Left lung (tissue), 4 donors: ENCODE measurements at regions not wholly inside any gene's neighbourhood (a gene's known extent, or its start where the extent isn't known, plus 50 kb on each side); places are given as distances from the start of the nearest gene placed in this dataset.

Source experiments
- ATAC-seq: fragments of 200-7000 bp; cut with Tn5 transposase; one replicate; pipeline ENCODE4 v1.9.1; 2020; ENCODE audit warnings: moderate library complexity
- DNase-seq, 4 donors: peaks; one replicate each; pipeline ENCODE4 v3.0.0-alpha.2; 2013 to 2020
- H3K27ac ChIP-seq, 2 donors: fragments of 200-600 bp; sonication (generic) in 1 of 2; one replicate each; pipeline versions ENCODE4 v1.5.0 to v1.8.0; 2020 to 2021
- H3K27me3 ChIP-seq, 2 donors: fragments of 200-600 bp; sonication (generic) in 1 of 2; one replicate each; pipeline versions ENCODE4 v1.5.0 to v1.8.0; 2020 to 2021
- H3K36me3 ChIP-seq, 2 donors: fragments of 200-600 bp; sonication (generic) in 1 of 2; one replicate each; pipeline versions ENCODE4 v1.5.0 to v1.8.0; 2020 to 2021
- H3K4me1 ChIP-seq, 2 donors: fragments of 200-600 bp; one replicate each; pipeline ENCODE4 v1.8.0; 2021
- H3K4me3 ChIP-seq, 2 donors: fragments of 200-600 bp; sonication (generic) in 1 of 2; one replicate each; pipeline versions ENCODE4 v1.5.0 to v1.8.0; 2020 to 2021; ENCODE audit warnings: mild to moderate bottlenecking in 1 of 2
- H3K9me3 ChIP-seq, 2 donors: fragments of 200-600 bp; sonication (generic) in 1 of 2; one replicate each; pipeline versions ENCODE4 v1.5.0 to v1.8.0; 2020 to 2021
- intact Hi-C, 2 donors: fragments of 100-400 bp; cut with DNase I; formaldehyde crosslinking; loops; one replicate each; pipeline versions ENCODE4 v1.11.2 to v1.14.2; 2022
- TF ChIP-seq, protein P1 (sequence below), 2 donors: fragments of 200-600 bp; sonication (generic) in 1 of 2; IDR thresholded peaks; one replicate each; pipeline versions ENCODE4 v1.5.0 to v1.8.0; 2021; ENCODE audit warnings: antibody characterized with exemption in 2 of 2
- donor health status: DM: no; HTN: yes; CAD: no.
- donor health status: DM: no; HTN: no; CAD: no.

DNA sequence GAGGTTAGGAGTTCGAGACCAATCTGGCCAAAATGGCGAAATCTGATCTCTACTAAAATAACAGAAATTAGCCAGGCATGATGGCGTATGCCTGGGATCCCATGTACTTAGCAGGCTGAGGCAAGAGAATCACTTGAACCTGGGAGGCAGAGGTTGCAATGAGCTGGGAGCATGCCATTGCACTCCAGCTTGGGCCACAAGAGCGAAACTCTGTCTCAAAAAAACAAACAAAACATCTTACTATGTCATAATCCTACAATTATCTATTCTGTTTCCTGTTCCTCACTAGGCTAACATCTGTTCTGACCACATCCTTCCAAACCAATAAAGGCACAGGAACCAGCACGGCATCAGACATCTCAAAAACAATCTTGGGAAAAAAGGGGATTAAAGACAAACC, 361.8 kb upstream of the UBE2E3 start:
- TF ChIP-seq, protein P1, sequence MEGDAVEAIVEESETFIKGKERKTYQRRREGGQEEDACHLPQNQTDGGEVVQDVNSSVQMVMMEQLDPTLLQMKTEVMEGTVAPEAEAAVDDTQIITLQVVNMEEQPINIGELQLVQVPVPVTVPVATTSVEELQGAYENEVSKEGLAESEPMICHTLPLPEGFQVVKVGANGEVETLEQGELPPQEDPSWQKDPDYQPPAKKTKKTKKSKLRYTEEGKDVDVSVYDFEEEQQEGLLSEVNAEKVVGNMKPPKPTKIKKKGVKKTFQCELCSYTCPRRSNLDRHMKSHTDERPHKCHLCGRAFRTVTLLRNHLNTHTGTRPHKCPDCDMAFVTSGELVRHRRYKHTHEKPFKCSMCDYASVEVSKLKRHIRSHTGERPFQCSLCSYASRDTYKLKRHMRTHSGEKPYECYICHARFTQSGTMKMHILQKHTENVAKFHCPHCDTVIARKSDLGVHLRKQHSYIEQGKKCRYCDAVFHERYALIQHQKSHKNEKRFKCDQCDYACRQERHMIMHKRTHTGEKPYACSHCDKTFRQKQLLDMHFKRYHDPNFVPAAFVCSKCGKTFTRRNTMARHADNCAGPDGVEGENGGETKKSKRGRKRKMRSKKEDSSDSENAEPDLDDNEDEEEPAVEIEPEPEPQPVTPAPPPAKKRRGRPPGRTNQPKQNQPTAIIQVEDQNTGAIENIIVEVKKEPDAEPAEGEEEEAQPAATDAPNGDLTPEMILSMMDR (IDR thresholded peaks at IDR 0.05), result no peak
- Histone ChIP-seq H3K36me3 (no peaks in the 10 kb centered on the region), H3K4me1 (no peaks in the 10 kb centered on the region), H3K4me3 (no peak overlapping the region), H3K27ac (no peak overlapping the region), H3K9me3 (no peaks in the 10 kb centered on the region), H3K27me3 (no peaks in the 10 kb centered on the region)
- no peak for ATAC-seq
- intact Hi-C loops, result no loop called here
- DNase-seq, result no peak

DNA sequence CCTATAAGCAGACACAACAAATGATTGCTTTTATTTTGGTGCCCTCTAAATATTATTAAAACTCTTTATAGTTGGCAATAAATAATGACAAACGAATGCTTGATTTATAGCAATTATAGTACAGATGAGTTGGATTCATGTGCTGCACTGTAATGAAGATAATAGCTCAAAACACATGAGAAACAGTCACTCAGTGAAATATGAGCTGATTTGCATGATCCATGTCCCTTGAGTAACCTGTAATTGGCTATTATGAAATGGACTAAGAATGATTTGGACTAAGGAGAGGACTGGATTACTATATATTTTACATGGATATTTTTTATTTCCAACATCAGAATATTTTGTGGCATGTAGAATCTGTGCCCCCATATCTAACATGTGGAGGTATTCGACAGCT, 365.6 kb upstream of the UBE2E3 start:
- H3K4me3 ChIP-seq, result no peak overlapping the region
- intact Hi-C loops, result no loop called here
- no peaks in the 10 kb centered on the region for H3K9me3 ChIP-seq
- DNase-seq (no peak), ATAC-seq (no peak)
- H3K36me3 ChIP-seq, result no peaks in the 10 kb centered on the region
- TF ChIP-seq, protein P1 (IDR thresholded peaks at IDR 0.05), result no peak
- no peaks in the 10 kb centered on the region for H3K4me1 ChIP-seq
- no peaks in the 10 kb centered on the region for H3K27me3 ChIP-seq
- H3K27ac ChIP-seq, result no peak overlapping the region

DNA sequence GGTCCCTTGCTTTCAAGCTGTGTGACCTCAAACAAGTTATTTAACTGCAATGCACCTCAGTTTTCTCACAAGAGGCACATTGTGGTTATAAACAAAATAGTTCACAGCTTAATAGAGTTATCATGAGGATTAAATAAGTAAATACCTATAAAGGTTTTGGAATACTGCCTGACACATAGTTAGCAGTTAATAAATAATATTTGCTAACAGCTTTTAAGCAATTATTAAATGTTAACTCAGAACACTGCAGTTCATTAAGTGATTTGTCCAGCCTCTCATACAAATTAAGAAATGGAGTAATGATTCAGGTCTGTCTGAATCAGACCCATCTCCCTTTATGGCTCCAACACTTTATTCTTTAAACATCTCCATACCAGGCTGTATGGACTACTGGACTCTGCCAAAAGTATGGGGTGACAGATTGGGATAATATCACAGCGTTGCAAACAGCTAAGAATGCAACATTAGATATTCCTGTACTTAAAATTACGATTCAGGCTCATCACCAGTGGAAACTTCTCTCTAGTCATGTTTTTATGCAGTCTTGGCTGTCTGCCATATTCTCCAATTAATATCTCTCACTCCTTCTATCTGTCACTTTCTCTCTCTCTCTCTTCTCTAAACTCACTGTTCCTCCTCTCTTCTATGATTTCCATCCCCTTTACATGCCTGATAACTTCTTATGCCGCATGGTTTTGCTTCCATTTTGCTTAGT, 370.6 kb upstream of the UBE2E3 start:
- no peaks in the 10 kb centered on the region for H3K4me1 ChIP-seq
- intact Hi-C loops, result no loop called here
- no peaks in the 10 kb centered on the region for H3K9me3 ChIP-seq
- no peak overlapping the region for H3K27ac ChIP-seq
- TF ChIP-seq, protein P1 (IDR thresholded peaks at IDR 0.05), result no peak
- no peaks in the 10 kb centered on the region for H3K36me3 ChIP-seq
- no peak for ATAC-seq
- DNase-seq, result no peak
- no peak overlapping the region for H3K4me3 ChIP-seq
- H3K27me3 ChIP-seq, result no peaks in the 10 kb centered on the region

DNA sequence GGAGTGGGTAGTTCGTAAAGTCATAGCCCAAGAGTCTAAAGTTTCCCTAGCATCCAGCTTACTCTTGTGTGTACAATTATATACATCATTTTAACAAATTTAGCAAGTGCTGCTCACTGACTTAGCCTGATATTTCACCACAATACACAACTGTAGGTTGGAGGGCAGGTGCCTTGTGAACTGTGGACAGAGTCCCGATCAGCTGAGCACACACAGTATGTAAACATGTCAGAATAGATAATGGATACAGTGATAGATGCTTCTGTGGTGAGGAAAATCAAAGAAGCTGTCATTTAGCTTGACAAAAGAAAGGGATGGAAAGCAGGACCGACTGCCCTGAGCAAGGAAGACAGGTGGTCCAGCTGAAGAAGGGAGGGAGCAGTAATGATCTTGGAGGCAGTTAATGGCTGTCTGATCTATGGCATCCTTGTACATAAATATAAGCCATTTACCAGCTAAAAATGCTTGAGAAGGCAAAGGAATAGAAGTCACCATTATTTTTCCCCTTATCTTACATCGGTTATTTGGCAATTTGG, 372.8 kb upstream of the UBE2E3 start:
- intact Hi-C loops, result no loop called here
- Histone ChIP-seq H3K4me3 (no peak overlapping the region), H3K27ac (no peak overlapping the region), H3K9me3 (no peaks in the 10 kb centered on the region), H3K36me3 (no peaks in the 10 kb centered on the region), H3K27me3 (no peaks in the 10 kb centered on the region), H3K4me1 (no peaks in the 10 kb centered on the region)
- DNase-seq, result no peak
- ATAC-seq, result no peak
- TF ChIP-seq, protein P1 (IDR thresholded peaks at IDR 0.05), result no peak

DNA sequence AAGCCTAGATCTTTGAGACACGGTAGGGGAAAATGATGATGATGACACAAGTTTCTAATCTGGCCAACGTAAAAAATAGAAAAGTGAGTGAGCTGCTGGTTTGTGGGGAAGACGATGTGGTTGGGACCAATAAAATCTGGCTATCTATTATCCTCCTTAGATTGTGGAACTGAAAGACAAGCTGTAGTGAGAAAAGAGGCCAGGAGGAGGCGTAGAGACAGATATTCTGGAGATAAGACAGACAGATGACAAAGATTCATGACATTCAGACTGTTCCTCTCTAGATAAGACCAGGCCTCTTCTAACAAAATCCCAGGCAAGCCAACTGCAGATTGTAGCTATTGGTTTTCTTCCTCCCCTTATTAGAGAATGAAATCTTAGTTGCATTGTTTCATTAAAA, 376.3 kb upstream of the UBE2E3 start:
- no peak for ATAC-seq
- Histone ChIP-seq H3K27me3 (no peaks in the 10 kb centered on the region), H3K9me3 (no peaks in the 10 kb centered on the region), H3K36me3 (no peaks in the 10 kb centered on the region), H3K4me1 (no peaks in the 10 kb centered on the region), H3K27ac (no peak overlapping the region), H3K4me3 (no peak overlapping the region)
- intact Hi-C loops, result no loop called here
- no peak for DNase-seq
- TF ChIP-seq, protein P1 (IDR thresholded peaks at IDR 0.05), result no peak
